Hepatocyte (in vitro differentiated cells): ENCODE measurements at regions not wholly inside any gene's neighbourhood (a gene's known extent, or its start where the extent isn't known, plus 50 kb on each side); places are given as distances from the start of the nearest gene placed in this dataset.
"Not testable (repeated sequence)": the region's sequence is repeated elsewhere in the genome, so short reads cannot be mapped to it uniquely, and the experiment has no call there.

Experiments used
- DNase-seq: peaks from one replicate; pipeline ENCODE4 v3.0.0-alpha.2; 2016; ENCODE audit warnings: low spot score
- H2AFZ ChIP-seq: fragments of 200-600 bp; sonication (generic); 2 replicates; pipeline ENCODE4 v1.6.0; 2016; ENCODE audit warnings: antibody characterized with exemption, mild to moderate bottlenecking
- H3K27ac ChIP-seq: fragments of 200-600 bp; sonication (generic); 2 replicates; pipeline ENCODE4 v1.5.1; 2016; ENCODE audit warnings: mild to moderate bottlenecking
- H3K27me3 ChIP-seq: fragments of 200-600 bp; sonication (generic); 2 replicates; pipeline ENCODE4 v1.6.1; 2016
- H3K36me3 ChIP-seq: fragments of 200-600 bp; sonication (generic); replicated peaks from 2 replicates; pipeline ENCODE4 v1.5.1; 2016; ENCODE audit warnings: low read depth; ENCODE audit not compliant: insufficient read depth
- H3K4me1 ChIP-seq: fragments of 200-600 bp; sonication (generic); 2 replicates; pipeline ENCODE4 v1.5.1; 2016; ENCODE audit warnings: mild to moderate bottlenecking, moderate library complexity; ENCODE audit not compliant: insufficient read depth
- H3K4me2 ChIP-seq: fragments of 200-600 bp; sonication (generic); 2 replicates; pipeline ENCODE4 v1.6.0; 2016
- H3K4me3 ChIP-seq: fragments of 200-600 bp; sonication (generic); 2 replicates; pipeline ENCODE4 v1.5.1; 2016; ENCODE audit warnings: mild to moderate bottlenecking
- H3K79me2 ChIP-seq: fragments of 200-600 bp; sonication (generic); 2 replicates; pipeline ENCODE4 v1.6.0; 2017; ENCODE audit warnings: mild to moderate bottlenecking
- H3K9me2 ChIP-seq: fragments of 200-600 bp; sonication (generic); replicated peaks from 2 replicates; pipeline ENCODE4 v1.6.0; 2017; ENCODE audit warnings: mild to moderate bottlenecking; ENCODE audit not compliant: insufficient read depth
- H3K9me3 ChIP-seq: fragments of 200-600 bp; sonication (generic); 2 replicates; pipeline ENCODE4 v1.5.1; 2016; ENCODE audit warnings: low read depth, mild to moderate bottlenecking
- H4K20me1 ChIP-seq: fragments of 200-600 bp; sonication (generic); 2 replicates; pipeline ENCODE4 v1.6.0; 2016; ENCODE audit warnings: mild to moderate bottlenecking; ENCODE audit not compliant: insufficient read depth, poor library complexity, severe bottlenecking
- EZH2 ChIP-seq: fragments of 200-600 bp; sonication (generic); IDR thresholded peaks from 2 replicates; pipeline ENCODE4 v1.6.1; 2016; ENCODE audit warnings: antibody characterized with exemption, mild to moderate bottlenecking, borderline replicate concordance
- EZH2phosphoT487 ChIP-seq: fragments of 200-600 bp; sonication (generic); IDR thresholded peaks from one replicate; pipeline ENCODE4 v1.6.1; 2018; ENCODE audit warnings: antibody characterized with exemption, mild to moderate bottlenecking, low read depth, moderate library complexity; ENCODE audit not compliant: unreplicated experiment, severe bottlenecking
- WGBS: methylation state at CpG from one replicate; pipeline ENCODE4 v1.1.6; 2016; ENCODE audit warnings: low lambda C conversion rate; ENCODE audit errors: missing lambda C conversion rate; 5-methylcytosine and 5-hydroxymethylcytosine counted together
- TF ChIP-seq, protein P1 (sequence below): fragments of 200-600 bp; sonication (generic); IDR thresholded peaks from 2 replicates; pipeline ENCODE4 v1.5.1; 2016; ENCODE audit warnings: antibody characterized with exemption, mild to moderate bottlenecking; ENCODE audit not compliant: poor library complexity

GRCh38 chr10:130513686-130514476 lies 377.7 kb downstream of the GLRX3 start:
- H3K27me3 ChIP-seq: no peaks in the 10 kb centered on the region
- no peaks in the 10 kb centered on the region for H3K9me3 ChIP-seq
- TF ChIP-seq EZH2 (no peak), EZH2phosphoT487 (no peak)
- TF ChIP-seq, protein P1, sequence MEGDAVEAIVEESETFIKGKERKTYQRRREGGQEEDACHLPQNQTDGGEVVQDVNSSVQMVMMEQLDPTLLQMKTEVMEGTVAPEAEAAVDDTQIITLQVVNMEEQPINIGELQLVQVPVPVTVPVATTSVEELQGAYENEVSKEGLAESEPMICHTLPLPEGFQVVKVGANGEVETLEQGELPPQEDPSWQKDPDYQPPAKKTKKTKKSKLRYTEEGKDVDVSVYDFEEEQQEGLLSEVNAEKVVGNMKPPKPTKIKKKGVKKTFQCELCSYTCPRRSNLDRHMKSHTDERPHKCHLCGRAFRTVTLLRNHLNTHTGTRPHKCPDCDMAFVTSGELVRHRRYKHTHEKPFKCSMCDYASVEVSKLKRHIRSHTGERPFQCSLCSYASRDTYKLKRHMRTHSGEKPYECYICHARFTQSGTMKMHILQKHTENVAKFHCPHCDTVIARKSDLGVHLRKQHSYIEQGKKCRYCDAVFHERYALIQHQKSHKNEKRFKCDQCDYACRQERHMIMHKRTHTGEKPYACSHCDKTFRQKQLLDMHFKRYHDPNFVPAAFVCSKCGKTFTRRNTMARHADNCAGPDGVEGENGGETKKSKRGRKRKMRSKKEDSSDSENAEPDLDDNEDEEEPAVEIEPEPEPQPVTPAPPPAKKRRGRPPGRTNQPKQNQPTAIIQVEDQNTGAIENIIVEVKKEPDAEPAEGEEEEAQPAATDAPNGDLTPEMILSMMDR: no peak
- H2AFZ ChIP-seq: no peak overlapping the region
- H3K27ac ChIP-seq: no peak overlapping the region
- H4K20me1 ChIP-seq: no peaks in the 10 kb centered on the region
- H3K4me1 ChIP-seq: no peaks in the 10 kb centered on the region
- H3K9me2 ChIP-seq: no peaks in the 10 kb centered on the region
- WGBS: 90% methylated on average over 13 of the region's 13 CpGs
- no peaks in the 10 kb centered on the region for H3K79me2 ChIP-seq
- DNase-seq: no peak
- H3K4me3 ChIP-seq: no peak overlapping the region
- no peaks in the 10 kb centered on the region for H3K36me3 ChIP-seq
- H3K4me2 ChIP-seq: no peak overlapping the region

DNA sequence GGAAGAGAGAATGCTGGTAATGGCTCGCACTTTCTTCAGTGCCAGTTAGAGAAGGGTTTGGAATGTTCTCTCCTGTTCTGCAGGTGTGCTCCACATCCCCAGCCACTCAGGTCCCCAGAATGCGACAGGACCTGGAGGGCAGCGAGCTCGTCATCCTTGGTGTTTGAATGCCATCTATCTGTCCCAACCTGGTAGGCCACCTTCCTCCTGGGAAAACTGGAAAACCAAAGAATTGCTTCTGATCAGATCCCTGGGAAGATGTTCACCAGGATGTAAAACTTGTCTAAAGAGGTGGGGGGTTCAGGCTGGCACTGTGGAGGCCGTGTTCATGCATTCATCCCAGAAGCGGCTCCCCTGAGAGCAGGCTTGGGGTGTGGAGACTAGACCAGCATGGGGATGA lies 379.5 kb downstream of the GLRX3 start:
- Histone ChIP-seq H3K4me3 (no peak overlapping the region), H3K79me2 (no peaks in the 10 kb centered on the region), H4K20me1 (no peaks in the 10 kb centered on the region), H3K27me3 (no peaks in the 10 kb centered on the region), H3K9me2 (no peaks in the 10 kb centered on the region), H3K4me1 (no peaks in the 10 kb centered on the region), H2AFZ (no peak overlapping the region), H3K4me2 (no peak overlapping the region), H3K27ac (no peak overlapping the region), H3K9me3 (no peaks in the 10 kb centered on the region), H3K36me3 (no peaks in the 10 kb centered on the region)
- WGBS: 90% methylated on average over 6 of the region's 6 CpGs
- TF ChIP-seq, protein P1: no peak
- TF ChIP-seq EZH2phosphoT487 (no peak), EZH2 (no peak)
- no peak for DNase-seq

DNA sequence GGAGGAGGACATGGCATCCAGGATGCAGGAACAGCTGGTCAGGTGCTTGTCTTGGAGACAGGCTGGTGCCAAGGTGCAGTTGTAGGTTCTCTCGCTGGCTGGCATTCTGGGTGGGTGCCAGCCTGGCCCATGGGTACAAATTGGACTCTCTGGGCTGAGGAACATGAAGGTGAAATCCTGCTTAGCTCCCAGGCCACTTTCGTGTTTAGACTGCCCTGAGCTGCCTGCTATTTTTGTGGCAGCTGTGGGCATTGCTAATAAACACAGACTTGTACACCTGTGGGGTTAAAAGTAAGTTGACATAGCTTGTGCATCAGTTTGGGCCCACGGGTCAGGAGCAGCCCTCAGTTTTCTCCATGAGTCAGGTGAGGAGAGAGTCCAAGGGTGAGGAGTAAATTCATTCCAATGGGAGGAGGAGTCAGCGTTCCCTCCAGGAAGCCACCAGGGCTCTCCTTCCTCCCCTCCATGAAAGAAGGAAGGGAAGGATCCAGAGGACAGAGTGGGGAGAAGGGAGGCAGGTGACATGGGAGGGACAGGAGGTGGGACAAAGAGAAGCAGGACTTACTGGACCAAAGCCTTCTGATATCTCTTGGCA lies 380.0 kb downstream of the GLRX3 start:
- Histone ChIP-seq H2AFZ (no peak overlapping the region), H3K79me2 (no peaks in the 10 kb centered on the region), H3K27me3 (peaks cover 5% of the 10 kb centered on the region), H3K36me3 (no peaks in the 10 kb centered on the region), H3K9me2 (no peaks in the 10 kb centered on the region), H3K9me3 (no peaks in the 10 kb centered on the region), H4K20me1 (no peaks in the 10 kb centered on the region), H3K4me2 (no peak overlapping the region), H3K27ac (no peak overlapping the region), H3K4me3 (no peak overlapping the region), H3K4me1 (no peaks in the 10 kb centered on the region)
- DNase-seq: no peak
- 75% methylated on average over 4 of the region's 4 CpGs for WGBS
- no peak for TF ChIP-seq EZH2phosphoT487
- TF ChIP-seq, protein P1: no peak
- no peak for TF ChIP-seq EZH2

- H3K4me3 ChIP-seq, H4K20me1 ChIP-seq, H3K9me3 ChIP-seq, H2AFZ ChIP-seq, H3K36me3 ChIP-seq, H3K79me2 ChIP-seq, H3K9me2 ChIP-seq, DNase-seq, H3K4me1 ChIP-seq, H3K27ac ChIP-seq, H3K4me2 ChIP-seq, H3K27me3 ChIP-seq: not testable (repeated sequence)
- 100% methylated on average over 5 of the region's 13 CpGs for WGBS
These were observed 382.7 kb downstream of the GLRX3 start for GRCh38 chr10:130518921-130519320.
